Fibroblast of lung (primary cell): ENCODE measurements at regions not wholly inside any gene's neighbourhood (a gene's known extent, or its start where the extent isn't known, plus 50 kb on each side); places are given as distances from the start of the nearest gene placed in this dataset.

Source experiments
- DNase-seq, 2 donors: peaks; one replicate each; pipeline versions ENCODE4 v3.0.0 to v3.0.0-alpha.2; 2010; ENCODE audit warnings: low read depth in 2 of 2
- H2AFZ ChIP-seq: 2 replicates; pipeline ENCODE4 v1.5.1; 2012; ENCODE audit warnings: low read length, control low read depth, inconsistent platforms
- H3K27ac ChIP-seq: 2 replicates; pipeline ENCODE4 v1.5.1; 2011; ENCODE audit warnings: low read length, control low read depth; ENCODE audit not compliant: insufficient read depth
- H3K27me3 ChIP-seq: 2 replicates; pipeline ENCODE4 v1.5.1; 2011; ENCODE audit warnings: mild to moderate bottlenecking, low read length; ENCODE audit not compliant: control insufficient read depth, insufficient read depth
- H3K36me3 ChIP-seq: 2 replicates; pipeline ENCODE4 v1.5.1; 2011; ENCODE audit warnings: low read length; ENCODE audit not compliant: control insufficient read depth, insufficient read depth
- H3K4me1 ChIP-seq: 2 replicates; pipeline ENCODE4 v1.5.1; 2011; ENCODE audit warnings: low read length; ENCODE audit not compliant: control insufficient read depth, insufficient read depth; ENCODE audit errors: extremely low read depth
- H3K4me2 ChIP-seq: 2 replicates; pipeline ENCODE4 v1.5.1; 2011; ENCODE audit warnings: low read length, control low read depth; ENCODE audit not compliant: insufficient read depth; ENCODE audit errors: extremely low read depth
- H3K4me3 ChIP-seq, 4 experiments: fragments of 200-600 bp in 1 of 4; sonication (generic) in 1 of 4; replicated peaks in 1 of 4; 2 replicates each; pipeline ENCODE4 v1.5.1; 2011 to 2016; ENCODE audit warnings: low read length in 4 of 4, low read depth in 3 of 4, mild to moderate bottlenecking in 3 of 4, control low read depth in 2 of 4, inconsistent platforms in 1 of 4, mixed read lengths in 1 of 4; ENCODE audit not compliant: insufficient read depth in 1 of 4; ENCODE audit errors: control extremely low read depth in 1 of 4
- H3K79me2 ChIP-seq: 2 replicates; pipeline ENCODE4 v1.5.1; 2012; ENCODE audit warnings: mild to moderate bottlenecking, low read length, inconsistent platforms; ENCODE audit not compliant: control insufficient read depth, insufficient read depth
- H3K9ac ChIP-seq: 2 replicates; pipeline ENCODE4 v1.5.1; 2011; ENCODE audit warnings: mild to moderate bottlenecking, low read length, control low read depth; ENCODE audit not compliant: insufficient read depth
- H3K9me3 ChIP-seq: 2 replicates; pipeline ENCODE4 v1.5.1; 2012; ENCODE audit warnings: low read depth, low read length; ENCODE audit not compliant: control insufficient read depth, insufficient read depth
- H4K20me1 ChIP-seq: 2 replicates; pipeline ENCODE4 v1.5.1; 2011; ENCODE audit warnings: low read length; ENCODE audit not compliant: control insufficient read depth, insufficient read depth; ENCODE audit errors: extremely low read depth
- CTCF ChIP-seq, 2 donors: IDR thresholded peaks in 1 of 2; conservative IDR thresholded peaks in 1 of 2; 1 replicate in 1 of 2; 2 replicates in 1 of 2; pipeline ENCODE4 v1.5.1; 2011 to 2012; ENCODE audit warnings: low read length in 2 of 2, control low read depth in 1 of 2, inconsistent platforms in 1 of 2, low read depth in 1 of 2, mild to moderate bottlenecking in 1 of 2
- EZH2 ChIP-seq: IDR thresholded peaks from 2 replicates; pipeline ENCODE4 v1.5.1; 2012; ENCODE audit warnings: low read length, control low read depth, mild to moderate bottlenecking; ENCODE audit errors: missing control alignments

- DNase-seq, result peak in 1 of 2 donors; percentile 66
- Histone ChIP-seq H3K27ac (no peak overlapping the region), H3K36me3 (no peaks in the 10 kb centered on the region), H3K79me2 (no peaks in the 10 kb centered on the region), H4K20me1 (no peaks in the 10 kb centered on the region), H3K4me3 (no peak overlapping the region), H2AFZ (no peak overlapping the region), H3K4me2 (no peak overlapping the region), H3K9ac (no peak overlapping the region), H3K9me3 (no peaks in the 10 kb centered on the region), H3K27me3 (no peaks in the 10 kb centered on the region), H3K4me1 (no peaks in the 10 kb centered on the region)
- no peak for TF ChIP-seq EZH2
- no peak for TF ChIP-seq CTCF (conservative IDR thresholded peaks at IDR 0.05 in 1 of 2, IDR thresholded peaks at IDR 0.05 in 1 of 2; ENCODE audit: low read depth in 1 of 2, low read length in 2 of 2)
Observed at GRCh38 chr10:6823770-6824169, 243.7 kb upstream of the PRKCQ start.

- H4K20me1 ChIP-seq, result no peaks in the 10 kb centered on the region
- H2AFZ ChIP-seq, result no peak overlapping the region
- no peaks in the 10 kb centered on the region for H3K27me3 ChIP-seq
- H3K27ac ChIP-seq, result no peak overlapping the region
- no peaks in the 10 kb centered on the region for H3K79me2 ChIP-seq
- no peak overlapping the region for H3K9ac ChIP-seq
- H3K9me3 ChIP-seq, result no peaks in the 10 kb centered on the region
- TF ChIP-seq CTCF (conservative IDR thresholded peaks at IDR 0.05 in 1 of 2, IDR thresholded peaks at IDR 0.05 in 1 of 2; ENCODE audit: low read depth in 1 of 2, low read length in 2 of 2), result no peak
- no peak for TF ChIP-seq EZH2
- H3K4me1 ChIP-seq, result no peaks in the 10 kb centered on the region
- H3K4me3 ChIP-seq, result no peak overlapping the region
- no peak overlapping the region for H3K4me2 ChIP-seq
- no peaks in the 10 kb centered on the region for H3K36me3 ChIP-seq
- no peak for DNase-seq
Observed at GRCh38 chr10:6819301-6819700, 239.2 kb upstream of the PRKCQ start.

GRCh38 chr10:6817770-6818169 lies 237.7 kb upstream of the PRKCQ start:
- no peak overlapping the region for H3K4me2 ChIP-seq
- no peak for DNase-seq
- no peak overlapping the region for H3K9ac ChIP-seq
- TF ChIP-seq EZH2 (no peak), CTCF (conservative IDR thresholded peaks at IDR 0.05 in 1 of 2, IDR thresholded peaks at IDR 0.05 in 1 of 2; ENCODE audit: low read depth in 1 of 2, low read length in 2 of 2) (no peak)
- no peaks in the 10 kb centered on the region for H4K20me1 ChIP-seq
- H3K9me3 ChIP-seq, result no peaks in the 10 kb centered on the region
- no peak overlapping the region for H2AFZ ChIP-seq
- no peaks in the 10 kb centered on the region for H3K79me2 ChIP-seq
- no peaks in the 10 kb centered on the region for H3K4me1 ChIP-seq
- no peak overlapping the region for H3K27ac ChIP-seq
- H3K4me3 ChIP-seq, result no peak overlapping the region
- H3K36me3 ChIP-seq, result no peaks in the 10 kb centered on the region
- H3K27me3 ChIP-seq, result no peaks in the 10 kb centered on the region
